HL-60 (cell line): ENCODE measurements at regions not wholly inside any gene's neighbourhood (a gene's known extent, or its start where the extent isn't known, plus 50 kb on each side); places are given as distances from the start of the nearest gene placed in this dataset.

Experiments used
- SPI1 ChIP-seq: IDR thresholded peaks from 2 replicates; pipeline ENCODE4 v1.6.1; 2012; ENCODE audit warnings: low read depth, mild to moderate bottlenecking, borderline replicate concordance
- TF ChIP-seq, protein P1 (sequence below): IDR thresholded peaks from one replicate; pipeline ENCODE4 v1.5.1; 2011; ENCODE audit warnings: low read length, control low read depth, inconsistent platforms; ENCODE audit not compliant: insufficient read depth

DNA sequence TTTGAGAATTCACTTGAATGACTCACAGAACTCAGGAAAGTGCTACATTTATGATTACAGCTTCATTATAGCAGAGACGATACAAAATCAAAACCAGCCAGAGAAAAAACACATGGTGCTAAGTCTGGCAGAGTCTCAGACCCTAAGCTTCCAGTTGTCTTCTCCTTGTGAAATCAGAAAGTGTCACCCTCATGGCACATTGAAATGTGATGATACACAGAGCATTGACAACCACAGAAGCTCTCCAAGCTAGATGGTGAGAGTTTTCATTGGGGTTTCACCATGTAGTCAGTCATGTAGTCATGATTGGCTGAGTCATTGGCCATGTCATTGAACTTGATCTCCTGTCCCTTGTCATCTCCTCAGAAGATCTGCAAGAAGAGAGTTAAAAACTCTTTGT is 526.6 kb downstream of the MRPL39 start:
- TF ChIP-seq, protein P1, sequence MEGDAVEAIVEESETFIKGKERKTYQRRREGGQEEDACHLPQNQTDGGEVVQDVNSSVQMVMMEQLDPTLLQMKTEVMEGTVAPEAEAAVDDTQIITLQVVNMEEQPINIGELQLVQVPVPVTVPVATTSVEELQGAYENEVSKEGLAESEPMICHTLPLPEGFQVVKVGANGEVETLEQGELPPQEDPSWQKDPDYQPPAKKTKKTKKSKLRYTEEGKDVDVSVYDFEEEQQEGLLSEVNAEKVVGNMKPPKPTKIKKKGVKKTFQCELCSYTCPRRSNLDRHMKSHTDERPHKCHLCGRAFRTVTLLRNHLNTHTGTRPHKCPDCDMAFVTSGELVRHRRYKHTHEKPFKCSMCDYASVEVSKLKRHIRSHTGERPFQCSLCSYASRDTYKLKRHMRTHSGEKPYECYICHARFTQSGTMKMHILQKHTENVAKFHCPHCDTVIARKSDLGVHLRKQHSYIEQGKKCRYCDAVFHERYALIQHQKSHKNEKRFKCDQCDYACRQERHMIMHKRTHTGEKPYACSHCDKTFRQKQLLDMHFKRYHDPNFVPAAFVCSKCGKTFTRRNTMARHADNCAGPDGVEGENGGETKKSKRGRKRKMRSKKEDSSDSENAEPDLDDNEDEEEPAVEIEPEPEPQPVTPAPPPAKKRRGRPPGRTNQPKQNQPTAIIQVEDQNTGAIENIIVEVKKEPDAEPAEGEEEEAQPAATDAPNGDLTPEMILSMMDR = no peak
- TF ChIP-seq SPI1 = no peak
